Neural progenitor cell (in vitro differentiated cells): ENCODE measurements at regions not wholly inside any gene's neighbourhood (a gene's known extent, or its start where the extent isn't known, plus 50 kb on each side); places are given as distances from the start of the nearest gene placed in this dataset.

ENCODE experiments used
- DNase-seq: peaks from one replicate; pipeline ENCODE4 v3.0.0-alpha.2; 2016; ENCODE audit warnings: low spot score
- H2AFZ ChIP-seq: fragments of 200-600 bp; sonication (generic); replicated peaks from 2 replicates; pipeline ENCODE4 v1.6.1; 2016; ENCODE audit warnings: antibody characterized with exemption
- H3F3A ChIP-seq: fragments of 200-600 bp; sonication (generic); 2 replicates; pipeline ENCODE4 v1.6.1; 2016; ENCODE audit warnings: antibody characterized with exemption, low read depth
- H3K27ac ChIP-seq: fragments of 200-600 bp; sonication (generic); 2 replicates; pipeline ENCODE4 v1.5.1; 2016; ENCODE audit warnings: mild to moderate bottlenecking
- H3K27me3 ChIP-seq: fragments of 200-600 bp; sonication (generic); 2 replicates; pipeline ENCODE4 v1.6.1; 2016; ENCODE audit warnings: mild to moderate bottlenecking, moderate library complexity
- H3K36me3 ChIP-seq: fragments of 200-600 bp; sonication (generic); 2 replicates; pipeline ENCODE4 v1.5.1; 2016
- H3K4me1 ChIP-seq: fragments of 200-600 bp; sonication (generic); 2 replicates; pipeline ENCODE4 v1.6.1; 2016; ENCODE audit warnings: mixed run types
- H3K4me2 ChIP-seq: fragments of 200-600 bp; sonication (generic); 2 replicates; pipeline ENCODE4 v1.6.1; 2016
- H3K4me3 ChIP-seq: fragments of 200-600 bp; sonication (generic); 2 replicates; pipeline ENCODE4 v1.5.1; 2016
- H3K79me2 ChIP-seq: fragments of 200-600 bp; sonication (generic); 2 replicates; pipeline ENCODE4 v1.6.1; 2016; ENCODE audit warnings: low read depth
- H3K9ac ChIP-seq: fragments of 200-600 bp; sonication (generic); 2 replicates; pipeline ENCODE4 v1.6.1; 2016
- H3K9me3 ChIP-seq: fragments of 200-600 bp; sonication (generic); 2 replicates; pipeline ENCODE4 v1.5.1; 2016; ENCODE audit warnings: low read depth
- H4K20me1 ChIP-seq: fragments of 200-600 bp; sonication (generic); 2 replicates; pipeline ENCODE4 v1.6.1; 2016; ENCODE audit warnings: low read depth
- H3K27ac Mint-ChIP-seq: 3 replicates; pipeline ENCODE4 v1.8.0; 2021; ENCODE audit warnings: mixed read lengths
- H3K27me3 Mint-ChIP-seq: 2 replicates; pipeline ENCODE4 v1.8.0; 2022; ENCODE audit warnings: low read depth, mild to moderate bottlenecking, inconsistent platforms, moderate library complexity, mixed read lengths; ENCODE audit not compliant: insufficient read depth
- H3K36me3 Mint-ChIP-seq: 3 replicates; pipeline ENCODE4 v1.8.0; 2021; ENCODE audit warnings: mixed read lengths
- H3K4me1 Mint-ChIP-seq: 3 replicates; pipeline ENCODE4 v1.8.0; 2021; ENCODE audit warnings: mixed read lengths
- H3K4me3 Mint-ChIP-seq: 3 replicates; pipeline ENCODE4 v1.8.0; 2021; ENCODE audit warnings: mild to moderate bottlenecking, moderate library complexity, mixed read lengths
- H3K9me3 Mint-ChIP-seq: 3 replicates; pipeline ENCODE4 v1.8.0; 2020; ENCODE audit warnings: mixed read lengths
- CTCF ChIP-seq: fragments of 200-600 bp; sonication (generic); IDR thresholded peaks from 2 replicates; pipeline ENCODE4 v1.5.1; 2017; ENCODE audit warnings: antibody characterized with exemption, mild to moderate bottlenecking
- EZH2 ChIP-seq: fragments of 200-600 bp; sonication (generic); IDR thresholded peaks from 2 replicates; pipeline ENCODE4 v1.6.1; 2017; ENCODE audit warnings: antibody characterized with exemption, mild to moderate bottlenecking, moderate library complexity
- EZH2phosphoT487 ChIP-seq: fragments of 200-600 bp; sonication (generic); IDR thresholded peaks from 2 replicates; pipeline ENCODE4 v1.6.1; 2017; ENCODE audit warnings: antibody characterized with exemption

DNA sequence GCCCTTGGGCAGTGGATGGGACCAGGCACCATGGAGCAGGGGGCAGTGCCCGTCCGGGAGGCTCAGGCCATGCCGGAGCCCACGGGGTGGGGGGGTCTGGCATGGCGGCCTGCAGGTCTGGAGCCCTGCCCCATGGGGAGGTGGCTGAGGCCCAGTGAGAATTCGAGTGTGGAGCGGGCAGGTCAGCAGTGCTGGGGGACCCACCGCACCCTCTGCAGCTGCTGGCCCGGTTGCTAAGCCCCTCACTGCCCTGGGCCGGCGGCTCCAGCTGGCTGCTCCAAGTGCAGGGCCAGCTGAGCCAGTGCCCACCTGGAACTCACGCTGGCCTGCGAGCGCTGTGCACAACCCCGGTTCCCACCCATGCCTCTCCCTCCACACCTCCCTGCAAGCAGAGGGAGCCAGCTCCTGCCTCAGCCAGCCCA, 1157.9 kb upstream of the ADGRL3 start:
- no peak for TF ChIP-seq EZH2phosphoT487
- no peaks in the 10 kb centered on the region for H3K27me3 Mint-ChIP-seq
- DNase-seq: no peak
- H3F3A ChIP-seq: no peaks in the 10 kb centered on the region
- no peaks in the 10 kb centered on the region for H3K36me3 Mint-ChIP-seq
- no peaks in the 10 kb centered on the region for H3K9me3 ChIP-seq
- no peaks in the 10 kb centered on the region for H3K4me1 Mint-ChIP-seq
- H3K4me2 ChIP-seq: no peak overlapping the region
- H4K20me1 ChIP-seq: no peaks in the 10 kb centered on the region
- H3K4me1 ChIP-seq: no peaks in the 10 kb centered on the region
- H3K9me3 Mint-ChIP-seq: peaks cover 5% of the 10 kb centered on the region
- no peak overlapping the region for H3K27ac ChIP-seq
- no peak overlapping the region for H3K27ac Mint-ChIP-seq
- no peaks in the 10 kb centered on the region for H3K36me3 ChIP-seq
- H3K27me3 ChIP-seq: no peaks in the 10 kb centered on the region
- no peak overlapping the region for H3K9ac ChIP-seq
- H3K4me3 ChIP-seq: no peak overlapping the region
- H3K79me2 ChIP-seq: no peaks in the 10 kb centered on the region
- no peak overlapping the region for H2AFZ ChIP-seq
- H3K4me3 Mint-ChIP-seq: no peak overlapping the region

DNA sequence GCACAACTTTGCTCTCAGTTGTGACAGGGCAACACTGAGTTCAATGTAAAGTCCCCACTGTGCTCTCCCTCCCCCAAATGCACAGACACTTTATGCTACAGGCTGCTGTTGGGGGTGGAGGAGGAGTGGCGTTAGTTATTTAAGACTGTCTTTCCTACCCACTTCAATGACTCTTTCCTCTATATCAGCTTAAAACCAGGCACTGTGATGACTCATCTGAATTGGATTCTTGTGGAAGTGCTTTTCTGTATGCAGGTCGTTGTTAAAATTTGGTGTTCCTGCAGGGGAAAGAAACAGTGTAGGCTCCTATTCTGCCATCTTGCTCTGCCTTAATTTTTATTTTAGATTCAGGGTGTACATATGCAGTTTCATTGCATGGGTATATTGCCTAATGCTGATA, 1157.2 kb upstream of the ADGRL3 start:
- H3K4me1 Mint-ChIP-seq: no peaks in the 10 kb centered on the region
- Histone ChIP-seq H3K27ac (no peak overlapping the region), H3F3A (no peaks in the 10 kb centered on the region), H2AFZ (no peak overlapping the region), H3K79me2 (no peaks in the 10 kb centered on the region), H3K4me1 (no peaks in the 10 kb centered on the region), H3K9me3 (no peaks in the 10 kb centered on the region), H3K4me2 (no peak overlapping the region), H3K36me3 (no peaks in the 10 kb centered on the region), H3K9ac (no peak overlapping the region), H3K27me3 (no peaks in the 10 kb centered on the region), H4K20me1 (no peaks in the 10 kb centered on the region), H3K4me3 (no peak overlapping the region)
- no peak overlapping the region for H3K4me3 Mint-ChIP-seq
- H3K27me3 Mint-ChIP-seq: no peaks in the 10 kb centered on the region
- no peak for DNase-seq
- no peaks in the 10 kb centered on the region for H3K36me3 Mint-ChIP-seq
- no peak for TF ChIP-seq EZH2
- no peak for TF ChIP-seq EZH2phosphoT487
- no peak for TF ChIP-seq CTCF
- no peak overlapping the region for H3K27ac Mint-ChIP-seq
- H3K9me3 Mint-ChIP-seq: peaks cover 7% of the 10 kb centered on the region

DNA sequence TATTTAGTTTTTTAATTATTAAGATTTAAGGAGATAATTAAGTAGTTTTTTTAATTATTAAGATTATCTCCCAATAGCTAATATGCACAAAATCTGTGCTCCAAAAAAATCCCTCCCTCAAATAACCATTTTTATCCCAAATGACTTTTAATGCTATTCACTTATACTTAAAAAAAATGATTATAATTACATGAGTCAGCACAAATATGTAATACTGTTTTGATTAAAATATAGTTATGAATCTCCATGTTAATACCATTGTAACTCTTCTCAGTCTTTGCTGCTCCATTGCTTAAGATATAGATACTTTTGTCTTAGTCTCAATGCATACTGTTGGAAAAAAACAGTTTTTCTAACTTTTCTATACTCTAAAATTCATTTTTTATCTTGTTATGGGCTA, 1121.1 kb upstream of the ADGRL3 start:
- Histone ChIP-seq H3K4me3 (no peak overlapping the region), H4K20me1 (no peaks in the 10 kb centered on the region), H3K27ac (no peak overlapping the region), H3K4me2 (no peak overlapping the region), H3K4me1 (no peaks in the 10 kb centered on the region), H3K27me3 (no peaks in the 10 kb centered on the region), H3K36me3 (no peaks in the 10 kb centered on the region), H3F3A (no peaks in the 10 kb centered on the region), H3K9ac (no peak overlapping the region), H3K9me3 (no peaks in the 10 kb centered on the region), H3K79me2 (no peaks in the 10 kb centered on the region), H2AFZ (no peak overlapping the region)
- Mint-ChIP-seq H3K9me3 (no peaks in the 10 kb centered on the region), H3K4me3 (no peak overlapping the region), H3K27me3 (no peaks in the 10 kb centered on the region), H3K36me3 (no peaks in the 10 kb centered on the region), H3K4me1 (peaks cover 3% of the 10 kb centered on the region), H3K27ac (no peak overlapping the region)
- TF ChIP-seq EZH2phosphoT487 (no peak), CTCF (no peak), EZH2 (no peak)
- DNase-seq: no peak

GRCh38 chr4:60081839-60082238, 1118.3 kb upstream of the ADGRL3 start:
- no peak overlapping the region for H3K4me3 Mint-ChIP-seq
- H3K4me1 Mint-ChIP-seq: peaks cover 3% of the 10 kb centered on the region
- H3K9me3 Mint-ChIP-seq: no peaks in the 10 kb centered on the region
- no peaks in the 10 kb centered on the region for H3K4me1 ChIP-seq
- no peaks in the 10 kb centered on the region for H4K20me1 ChIP-seq
- no peak overlapping the region for H3K9ac ChIP-seq
- TF ChIP-seq EZH2phosphoT487: no peak
- TF ChIP-seq CTCF: no peak
- no peak for TF ChIP-seq EZH2
- no peak overlapping the region for H2AFZ ChIP-seq
- no peak for DNase-seq
- no peaks in the 10 kb centered on the region for H3F3A ChIP-seq
- no peaks in the 10 kb centered on the region for H3K36me3 ChIP-seq
- H3K27ac ChIP-seq: no peak overlapping the region
- no peaks in the 10 kb centered on the region for H3K36me3 Mint-ChIP-seq
- H3K4me2 ChIP-seq: no peak overlapping the region
- H3K27ac Mint-ChIP-seq: no peak overlapping the region
- H3K27me3 Mint-ChIP-seq: no peaks in the 10 kb centered on the region
- H3K27me3 ChIP-seq: no peaks in the 10 kb centered on the region
- H3K4me3 ChIP-seq: no peak overlapping the region
- H3K79me2 ChIP-seq: no peaks in the 10 kb centered on the region
- H3K9me3 ChIP-seq: no peaks in the 10 kb centered on the region
